OCI-M1 (cell line): ENCODE measurements at regions not wholly inside any gene's neighbourhood (a gene's known extent, or its start where the extent isn't known, plus 50 kb on each side); places are given as distances from the start of the nearest gene placed in this dataset.

Experiments used
- DNase-seq: peaks from one replicate; lab custom pipeline; 2025; lab: John Stamatoyannopoulos, UW

DNA sequence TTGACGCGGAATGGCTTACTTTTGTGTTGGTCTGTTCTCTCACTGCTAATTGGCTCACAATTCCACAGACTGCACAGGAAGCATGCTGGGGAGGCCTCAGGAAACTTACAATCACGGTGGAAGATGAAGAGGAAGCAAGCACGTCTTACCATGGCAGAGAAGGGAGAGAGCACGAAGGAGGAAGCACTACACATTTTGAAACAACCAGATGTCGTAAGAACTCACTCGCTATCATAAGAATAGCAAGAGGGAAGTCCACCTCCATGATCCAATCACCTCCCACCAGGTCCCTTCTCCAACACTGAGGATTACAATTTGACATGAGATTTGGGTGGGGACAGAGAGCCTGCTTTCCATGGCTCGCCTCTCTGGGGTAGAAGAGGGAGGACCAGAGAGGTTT is 106.2 kb downstream of the KCNF1 start:
- DNase-seq = no peak

DNA sequence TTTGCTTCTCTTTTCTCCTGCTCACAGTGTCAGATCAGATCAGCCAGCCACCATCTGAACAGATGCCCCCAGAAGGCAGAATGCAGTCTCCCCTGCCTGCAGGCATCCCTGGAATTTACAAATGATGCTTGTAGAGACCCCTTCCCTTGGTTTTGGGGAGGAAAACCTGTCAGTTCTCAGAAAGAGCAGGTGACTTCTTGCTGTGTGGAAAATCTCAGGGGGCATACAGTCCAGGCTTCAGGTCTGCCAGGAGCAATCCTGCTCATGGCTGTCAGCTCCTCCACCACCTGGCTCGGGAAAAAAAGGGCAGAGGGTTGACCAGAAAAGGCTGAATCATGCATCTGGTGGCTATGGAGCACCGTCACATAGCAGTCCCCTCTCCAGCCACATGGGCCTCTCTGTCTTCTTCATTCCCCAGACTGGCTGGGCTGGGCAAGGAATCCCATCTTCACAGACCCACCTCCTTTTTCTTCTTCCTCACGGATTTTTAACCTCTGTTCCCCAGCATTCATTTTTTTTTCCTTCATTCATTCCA is 107.0 kb downstream of the KCNF1 start:
- DNase-seq = no peak

DNA sequence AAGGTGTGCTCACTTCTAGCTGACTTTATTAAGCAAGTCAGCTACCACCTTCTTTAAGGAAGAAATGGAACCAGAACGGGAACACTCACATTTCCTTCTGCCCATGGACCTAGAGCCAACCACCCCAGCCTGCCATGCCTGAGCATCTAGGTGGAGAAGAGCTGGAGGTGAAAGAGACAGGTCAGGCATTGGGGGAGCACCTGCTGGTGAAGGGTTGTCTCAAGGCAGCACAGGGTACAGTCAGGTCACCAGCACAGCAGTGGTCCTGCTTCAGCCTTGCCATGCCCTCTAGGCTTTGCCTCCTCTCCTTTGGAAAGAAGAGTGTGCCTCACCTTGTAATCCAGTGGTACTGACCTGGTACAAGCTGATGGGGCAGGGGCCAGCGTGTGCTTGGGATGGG is 107.9 kb downstream of the KCNF1 start:
- no peak for DNase-seq

DNA sequence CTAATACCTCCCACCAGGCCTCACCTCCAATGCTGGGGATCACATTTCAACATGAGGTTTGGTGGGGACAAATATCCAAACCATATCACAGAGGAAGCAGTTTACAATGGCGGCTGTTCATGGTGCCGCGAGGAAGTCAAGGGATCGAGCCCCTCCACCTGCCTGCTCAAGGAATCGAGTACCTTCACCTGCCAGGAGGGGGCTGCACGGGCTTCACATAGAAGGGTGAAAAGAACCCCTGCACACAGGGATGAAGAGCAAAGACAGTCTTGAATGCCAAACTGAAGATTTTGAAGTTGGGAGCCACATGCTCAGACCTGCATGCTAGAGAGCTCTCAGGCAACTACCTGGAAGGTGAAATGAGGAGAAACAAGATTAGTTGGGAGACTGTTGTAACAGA is 110.3 kb downstream of the KCNF1 start:
- no peak for DNase-seq

GRCh38 chr2:11022591-11023273 is 111.0 kb downstream of the KCNF1 start:
- DNase-seq = no peak

- DNase-seq = no peak
These were observed 111.9 kb downstream of the KCNF1 start for GRCh38 chr2:11023326-11024258.

GRCh38 chr2:11024259-11024645 is 112.5 kb downstream of the KCNF1 start:
- DNase-seq = no peak

DNA sequence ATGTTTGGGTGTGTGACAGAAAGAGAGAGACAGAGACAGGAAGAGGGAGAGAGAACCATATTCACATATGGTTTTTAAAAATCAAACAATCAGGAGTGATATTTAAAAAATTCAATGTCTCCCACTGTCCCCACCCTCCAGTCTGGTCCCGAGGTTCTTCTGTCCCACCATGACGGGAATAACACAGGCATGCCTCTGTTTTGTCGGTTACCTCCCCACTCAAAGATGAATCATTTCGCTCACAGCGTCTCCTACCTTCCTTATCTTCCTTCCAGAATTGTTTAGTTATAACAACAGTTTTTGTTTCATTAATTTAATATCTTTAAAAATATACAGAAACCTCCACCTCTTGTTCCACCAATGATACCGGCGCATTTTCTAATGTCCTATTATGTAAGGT is 113.0 kb downstream of the KCNF1 start:
- DNase-seq = no peak

DNA sequence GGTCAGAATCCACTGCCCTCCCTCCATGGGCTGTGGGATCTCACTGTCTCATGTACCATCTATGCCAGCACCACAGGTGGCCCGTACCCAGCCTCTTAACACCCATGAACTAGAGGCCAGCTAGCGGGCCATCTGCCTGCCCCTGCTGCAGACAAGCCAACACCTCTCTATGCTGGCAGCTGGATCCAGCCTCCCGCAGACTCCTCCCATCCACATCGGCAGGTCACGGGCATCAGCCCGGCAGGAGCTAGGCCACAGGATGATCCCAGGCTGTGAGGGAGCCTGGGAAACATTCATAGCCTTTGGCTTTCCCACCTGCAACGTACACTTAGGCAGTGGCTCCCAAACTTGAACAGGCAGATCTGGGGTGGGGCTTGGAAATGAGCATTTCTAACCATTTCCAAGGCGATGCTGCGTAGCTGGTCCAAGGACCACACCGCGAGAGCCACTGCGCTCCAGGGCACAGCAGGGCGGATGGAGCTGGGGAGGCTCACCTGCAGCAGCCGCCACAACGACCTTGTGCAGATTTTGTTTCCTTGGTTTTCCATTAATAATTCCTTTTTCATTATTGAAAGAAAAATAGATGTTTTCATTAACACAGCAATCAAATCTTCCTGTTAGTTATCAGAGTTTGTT is 114.7 kb downstream of the KCNF1 start:
- DNase-seq = no peak

DNA sequence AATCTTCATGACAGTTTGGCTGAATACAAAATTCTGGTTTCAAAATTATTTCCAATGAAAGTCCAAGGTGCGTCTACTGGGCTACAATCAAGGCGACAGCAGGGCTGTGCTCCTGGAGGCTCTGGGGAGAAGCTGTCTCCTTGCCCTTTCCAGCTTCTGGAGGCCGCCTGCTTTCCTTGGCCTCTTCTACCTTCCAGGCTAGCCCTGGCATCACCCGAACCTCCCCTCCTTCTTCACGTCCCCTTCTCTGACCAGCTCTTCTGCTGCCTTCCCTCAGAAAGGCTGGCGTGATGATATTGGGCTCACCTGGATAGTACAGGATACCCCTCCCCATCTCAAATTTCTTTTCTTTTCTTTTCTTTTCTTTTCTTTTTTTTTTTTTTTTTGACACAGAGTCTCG is 115.5 kb downstream of the KCNF1 start:
- no peak for DNase-seq

DNA sequence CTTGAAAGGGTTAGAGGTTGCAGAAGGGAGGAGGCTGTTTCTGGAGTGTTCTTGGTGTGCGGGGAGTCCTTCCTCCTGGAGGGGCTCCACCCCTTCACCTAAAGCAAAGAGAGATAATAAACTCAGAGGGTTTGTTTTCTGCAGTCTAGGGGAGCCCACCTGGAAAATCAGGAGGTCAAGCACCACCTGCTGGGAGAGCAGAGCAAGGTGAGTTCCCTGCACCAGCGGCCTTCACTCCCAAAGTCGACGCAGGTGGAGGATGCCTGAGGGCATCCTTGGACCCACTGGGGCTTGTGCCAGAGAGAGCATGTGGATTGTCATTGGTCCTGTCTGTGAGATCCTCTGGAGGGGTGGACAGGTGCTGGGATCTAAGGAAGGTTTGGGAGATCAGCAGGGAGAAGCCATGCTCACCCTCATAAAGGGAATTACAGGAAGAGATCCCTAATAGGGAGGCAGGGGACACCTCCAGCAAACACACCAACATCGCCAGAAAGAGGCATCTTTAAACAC is 116.7 kb downstream of the KCNF1 start:
- no peak for DNase-seq

- DNase-seq = no peak
These were observed 117.4 kb downstream of the KCNF1 start for GRCh38 chr2:11029136-11029535.

DNA sequence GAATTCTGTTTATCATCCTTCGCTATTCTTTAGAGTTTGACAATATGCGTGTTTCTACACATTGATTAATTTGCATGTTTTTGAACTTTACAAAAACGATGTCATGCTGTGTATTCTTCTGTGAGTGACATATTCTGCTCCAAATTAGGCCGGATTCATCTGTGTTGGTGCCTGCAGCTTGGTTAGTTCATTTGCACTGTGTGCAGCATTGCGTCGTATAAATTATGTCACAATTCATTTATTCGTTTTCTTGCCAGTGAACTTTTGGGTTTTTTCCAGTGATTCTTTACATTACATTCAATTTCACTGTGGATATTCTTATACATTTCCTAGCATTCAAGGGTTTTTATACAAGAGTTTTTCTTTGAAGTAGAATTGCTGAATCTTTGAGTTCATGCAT is 118.3 kb downstream of the KCNF1 start:
- no peak for DNase-seq

DNA sequence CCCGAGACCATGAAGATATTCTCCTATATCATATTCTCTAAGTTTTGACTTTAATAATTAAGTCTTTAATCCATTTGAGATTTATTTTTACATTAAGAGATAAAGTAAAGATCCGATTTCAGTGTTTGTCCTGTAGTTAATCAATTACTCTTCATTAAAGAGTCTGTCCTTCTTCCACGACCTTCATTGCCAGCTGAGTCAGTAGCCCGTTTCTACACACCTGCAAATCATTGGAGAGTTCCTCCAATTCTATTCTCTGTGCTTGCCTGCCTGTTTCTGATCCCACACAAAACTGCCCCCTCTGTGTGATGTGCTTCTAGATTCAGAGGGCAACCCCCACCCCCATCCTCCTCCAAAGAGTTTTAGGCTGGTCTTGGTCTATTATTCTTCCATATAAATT is 119.2 kb downstream of the KCNF1 start:
- DNase-seq = no peak

- DNase-seq = no peak
These were observed 120.1 kb downstream of the KCNF1 start for GRCh38 chr2:11031876-11032275.

- no peak for DNase-seq
These were observed 120.7 kb downstream of the KCNF1 start for GRCh38 chr2:11032396-11032795.

GRCh38 chr2:11033114-11033513 is 121.4 kb downstream of the KCNF1 start:
- no peak for DNase-seq

- DNase-seq = no peak
These were observed 116.6 kb upstream of the SLC66A3 start for GRCh38 chr2:11038641-11039040.

GRCh38 chr2:11040992-11041391 is 114.3 kb upstream of the SLC66A3 start:
- no peak for DNase-seq

- no peak for DNase-seq
These were observed 112.4 kb upstream of the SLC66A3 start for GRCh38 chr2:11042841-11043240.

- no peak for DNase-seq
These were observed 112.0 kb upstream of the SLC66A3 start for GRCh38 chr2:11043245-11043644.

GRCh38 chr2:11044201-11044600 is 111.1 kb upstream of the SLC66A3 start:
- DNase-seq = no peak

DNA sequence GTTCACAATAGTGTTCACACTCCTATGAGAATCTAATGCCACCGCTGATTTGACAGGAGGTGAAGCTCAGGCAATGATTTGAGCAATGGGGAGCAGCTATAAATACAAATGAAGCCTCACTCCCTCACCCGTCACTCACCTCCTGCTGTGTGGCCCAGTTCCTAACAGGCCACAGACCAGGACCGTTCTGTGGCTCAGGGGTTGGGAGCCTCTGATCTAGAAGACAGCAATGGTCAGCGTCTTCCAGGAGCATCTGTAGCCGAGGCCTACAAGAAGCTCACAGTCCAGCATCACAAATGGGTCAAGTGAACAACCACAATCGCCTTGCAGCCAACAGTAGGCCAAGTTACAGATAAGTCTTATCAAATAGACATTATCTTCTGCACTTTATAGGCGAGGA is 110.0 kb upstream of the SLC66A3 start:
- DNase-seq = no peak
